Mucosa of descending colon (tissue), 3 donors: ENCODE measurements at regions not wholly inside any gene's neighbourhood (a gene's known extent, or its start where the extent isn't known, plus 50 kb on each side); places are given as distances from the start of the nearest gene placed in this dataset.

ENCODE experiments used
- ATAC-seq: fragments of 200-7000 bp; cut with Tn5 transposase; one replicate; pipeline ENCODE4 v1.9.1; 2020; ENCODE audit warnings: mild to moderate bottlenecking, moderate library complexity
- DNase-seq, 3 donors: peaks; one replicate each; pipeline ENCODE4 v3.0.0-alpha.2; 2020
- H3K36me3 ChIP-seq: fragments of 200-600 bp; one replicate; pipeline ENCODE4 v1.8.0; 2021; ENCODE audit warnings: low read depth, mild to moderate bottlenecking
- H3K4me1 ChIP-seq: fragments of 200-600 bp; one replicate; pipeline ENCODE4 v1.8.0; 2021; ENCODE audit warnings: low read depth, mild to moderate bottlenecking
- H3K4me3 ChIP-seq: fragments of 200-600 bp; one replicate; pipeline ENCODE4 v1.8.0; 2021; ENCODE audit warnings: mild to moderate bottlenecking
- H3K9me3 ChIP-seq: fragments of 200-600 bp; one replicate; pipeline ENCODE4 v1.8.0; 2021; ENCODE audit warnings: mild to moderate bottlenecking
- intact Hi-C, 2 donors: fragments of 100-400 bp; cut with DNase I in 1 of 2; cut with micrococcal nuclease in 1 of 2; formaldehyde crosslinking; loops; one replicate each; pipeline versions ENCODE4 v1.11.0 to v1.11.1; 2022; cut with DNase I, micrococcal nuclease
- TF ChIP-seq, protein P1 (sequence below): fragments of 200-600 bp; IDR thresholded peaks from one replicate; pipeline ENCODE4 v1.8.0; 2022; ENCODE audit warnings: antibody characterized with exemption, mild to moderate bottlenecking
- donor health status: DM: no; HTN: no; CAD: no; lungs with moderate emphysema.
- donor health status: DM: no; HTN: no; CAD: no.
- donor health status: DM: no; HTN: yes; CAD: no.

GRCh38 chrX:106499473-106499872, 112.3 kb upstream of the RADX start:
- no peak for DNase-seq
- H3K9me3 ChIP-seq, result no peaks in the 10 kb centered on the region
- H3K36me3 ChIP-seq, result no peaks in the 10 kb centered on the region
- TF ChIP-seq, protein P1, sequence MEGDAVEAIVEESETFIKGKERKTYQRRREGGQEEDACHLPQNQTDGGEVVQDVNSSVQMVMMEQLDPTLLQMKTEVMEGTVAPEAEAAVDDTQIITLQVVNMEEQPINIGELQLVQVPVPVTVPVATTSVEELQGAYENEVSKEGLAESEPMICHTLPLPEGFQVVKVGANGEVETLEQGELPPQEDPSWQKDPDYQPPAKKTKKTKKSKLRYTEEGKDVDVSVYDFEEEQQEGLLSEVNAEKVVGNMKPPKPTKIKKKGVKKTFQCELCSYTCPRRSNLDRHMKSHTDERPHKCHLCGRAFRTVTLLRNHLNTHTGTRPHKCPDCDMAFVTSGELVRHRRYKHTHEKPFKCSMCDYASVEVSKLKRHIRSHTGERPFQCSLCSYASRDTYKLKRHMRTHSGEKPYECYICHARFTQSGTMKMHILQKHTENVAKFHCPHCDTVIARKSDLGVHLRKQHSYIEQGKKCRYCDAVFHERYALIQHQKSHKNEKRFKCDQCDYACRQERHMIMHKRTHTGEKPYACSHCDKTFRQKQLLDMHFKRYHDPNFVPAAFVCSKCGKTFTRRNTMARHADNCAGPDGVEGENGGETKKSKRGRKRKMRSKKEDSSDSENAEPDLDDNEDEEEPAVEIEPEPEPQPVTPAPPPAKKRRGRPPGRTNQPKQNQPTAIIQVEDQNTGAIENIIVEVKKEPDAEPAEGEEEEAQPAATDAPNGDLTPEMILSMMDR, result no peak
- H3K4me1 ChIP-seq, result no peaks in the 10 kb centered on the region
- ATAC-seq, result no peak
- intact Hi-C loops, result no loop called here
- no peak overlapping the region for H3K4me3 ChIP-seq

GRCh38 chrX:106510713-106511403, 100.9 kb upstream of the RADX start:
- intact Hi-C loops, result no loop called here
- ATAC-seq, result no peak

More at GRCh38 chrX:106510713-106511403, 100.9 kb upstream of the RADX start:
- H3K4me3 ChIP-seq, result no peak overlapping the region
- H3K36me3 ChIP-seq, result no peaks in the 10 kb centered on the region
- TF ChIP-seq, protein P1, result no peak
- H3K9me3 ChIP-seq, result no peaks in the 10 kb centered on the region
- no peaks in the 10 kb centered on the region for H3K4me1 ChIP-seq
- DNase-seq, result no peak
